BLaER1 treated with 17β-estradiol and CSF1 and Interleukin-3, amounts not matched to agents 10 nM and 100 nM (cell line): ENCODE measurements at regions not wholly inside any gene's neighbourhood (a gene's known extent, or its start where the extent isn't known, plus 50 kb on each side); places are given as distances from the start of the nearest gene placed in this dataset.

Experiments used
- H3K27ac ChIP-seq, 11 experiments: shearing (Covaris generic); formaldehyde crosslinking; 2 replicates each; pipeline ENCODE4 v1.8.1; 2022
- H3K27me3 ChIP-seq, 11 experiments: shearing (Covaris generic); formaldehyde crosslinking; 2 replicates each; pipeline ENCODE4 v1.8.1; 2022
- H3K36me3 ChIP-seq, 11 experiments: shearing (Covaris generic); formaldehyde crosslinking; 2 replicates each; pipeline ENCODE4 v1.8.1; 2022
- H3K4me1 ChIP-seq, 10 experiments: shearing (Covaris generic); formaldehyde crosslinking; 2 replicates each; pipeline ENCODE4 v1.8.1; 2022
- H3K4me2 ChIP-seq, 11 experiments: shearing (Covaris generic); formaldehyde crosslinking; 2 replicates each; pipeline ENCODE4 v1.8.1; 2022
- H3K4me3 ChIP-seq, 10 experiments: shearing (Covaris generic); formaldehyde crosslinking; 2 replicates each; pipeline ENCODE4 v1.8.1; 2022
- H3K9ac ChIP-seq, 11 experiments: shearing (Covaris generic); formaldehyde crosslinking; 2 replicates each; pipeline ENCODE4 v1.8.1; 2022
- H3K9me3 ChIP-seq, 11 experiments: shearing (Covaris generic); formaldehyde crosslinking; replicated peaks in 1 of 11; 2 replicates each; pipeline ENCODE4 v1.8.1; 2022
- H4K20me1 ChIP-seq, 11 experiments: shearing (Covaris generic); formaldehyde crosslinking; 2 replicates each; pipeline ENCODE4 v1.8.1; 2022
- Cebpa-rat ChIP-seq, 11 experiments: shearing (Covaris generic); IDR thresholded peaks; 2 replicates each; pipeline ENCODE4 v1.8.1; 2022

GRCh38 chr6:168158213-168158979 is 79.4 kb upstream of the FRMD1 start:
- no peaks in the 10 kb centered on the region for H4K20me1 ChIP-seq
- no peak overlapping the region for H3K9ac ChIP-seq
- H3K27ac ChIP-seq, result no peak overlapping the region
- TF ChIP-seq Cebpa-rat (IDR thresholded peaks at IDR 0.05), result no peak
- no peaks in the 10 kb centered on the region for H3K36me3 ChIP-seq
- no peaks in the 10 kb centered on the region for H3K9me3 ChIP-seq
- H3K4me3 ChIP-seq, result no peak overlapping the region
- no peaks in the 10 kb centered on the region for H3K4me1 ChIP-seq
- H3K27me3 ChIP-seq, result peaks cover 0 to 3% (median 0%) of the 10 kb centered on the region in 11 experiments; a peak in 3 of 22 replicates
- no peak overlapping the region for H3K4me2 ChIP-seq

DNA sequence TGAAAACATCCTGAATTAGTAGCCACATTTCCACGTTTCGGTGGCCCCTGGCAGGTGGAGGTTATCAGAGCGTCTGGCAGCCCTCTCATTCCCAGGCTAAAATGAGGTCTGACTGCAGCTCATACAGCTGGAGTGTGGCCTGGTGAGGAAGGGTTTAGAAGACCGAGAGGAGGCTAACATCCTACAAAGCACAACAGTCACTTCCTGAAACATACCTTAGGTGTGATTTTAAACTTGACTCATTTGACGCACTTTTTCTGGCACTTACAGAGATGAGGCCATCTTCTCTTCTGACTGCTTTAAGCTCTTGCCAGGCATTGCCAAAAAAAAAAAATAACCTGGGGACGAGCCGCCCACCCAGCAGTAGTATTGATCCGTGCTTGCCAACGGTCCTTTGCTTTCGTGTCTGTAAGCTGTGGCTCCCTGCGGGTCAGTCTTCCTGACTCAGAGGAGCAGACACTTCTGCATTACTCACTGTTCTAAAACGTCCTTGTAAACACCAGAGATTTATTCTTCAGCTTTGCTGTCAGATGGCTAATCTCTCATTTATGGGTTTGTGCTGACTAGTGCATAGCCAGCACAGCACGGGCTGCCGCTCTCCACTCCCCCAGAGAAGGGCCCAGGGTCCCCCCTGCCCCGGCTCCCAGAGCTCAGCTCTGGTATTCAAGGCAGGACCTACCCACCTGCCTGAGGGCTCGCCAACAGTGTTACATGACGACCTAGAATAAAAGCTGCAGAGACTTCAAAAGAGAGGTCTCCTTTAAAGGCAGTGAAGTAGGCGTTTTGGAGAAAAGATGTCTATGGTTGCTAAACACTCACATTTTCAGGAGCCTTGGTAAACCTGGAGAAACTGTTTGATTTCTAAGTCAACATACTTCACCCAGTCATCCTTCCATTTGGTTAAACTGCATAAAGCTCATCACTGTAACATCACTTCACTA is 78.5 kb upstream of the FRMD1 start:
- no peaks in the 10 kb centered on the region for H4K20me1 ChIP-seq
- no peak overlapping the region for H3K4me2 ChIP-seq
- no peak overlapping the region for H3K9ac ChIP-seq
- H3K4me1 ChIP-seq, result no peaks in the 10 kb centered on the region
- H3K4me3 ChIP-seq, result no peak overlapping the region
- H3K9me3 ChIP-seq, result no peaks in the 10 kb centered on the region
- TF ChIP-seq Cebpa-rat (IDR thresholded peaks at IDR 0.05), result no peak
- no peaks in the 10 kb centered on the region for H3K36me3 ChIP-seq
- H3K27me3 ChIP-seq, result peaks cover 0 to 3% (median 0%) of the 10 kb centered on the region in 11 experiments; a peak in 3 of 22 replicates
- H3K27ac ChIP-seq, result no peak overlapping the region

DNA sequence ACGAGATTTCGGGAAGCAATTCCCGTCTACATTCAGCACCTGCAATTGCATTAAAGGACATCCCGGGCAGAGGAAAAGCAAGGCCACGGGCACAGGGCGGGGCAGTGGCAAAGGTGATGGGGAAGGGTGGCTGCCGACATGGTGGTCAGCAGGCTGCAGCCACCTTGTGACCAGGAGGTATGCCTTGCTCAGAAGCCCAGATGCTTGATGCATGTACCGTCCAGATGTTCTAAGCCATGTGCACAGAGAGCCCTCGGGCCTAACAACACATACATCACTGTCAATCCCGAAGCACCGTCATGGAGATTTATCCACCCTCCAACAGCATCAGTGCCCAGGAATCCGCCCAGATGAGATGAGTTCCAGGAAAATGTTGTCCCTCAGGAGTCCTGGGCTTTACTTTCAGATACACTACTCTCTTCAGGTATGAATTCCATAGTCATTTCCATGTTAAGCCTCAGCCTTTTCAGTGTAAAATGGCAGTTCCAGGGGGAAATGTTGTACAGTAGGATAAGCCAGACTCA is 77.8 kb upstream of the FRMD1 start:
- no peak overlapping the region for H3K27ac ChIP-seq
- no peaks in the 10 kb centered on the region for H3K9me3 ChIP-seq
- no peak for TF ChIP-seq Cebpa-rat (IDR thresholded peaks at IDR 0.05)
- H4K20me1 ChIP-seq, result no peaks in the 10 kb centered on the region
- H3K36me3 ChIP-seq, result no peaks in the 10 kb centered on the region
- peaks cover 0 to 3% (median 0%) of the 10 kb centered on the region in 11 experiments; a peak in 3 of 22 replicates for H3K27me3 ChIP-seq
- H3K9ac ChIP-seq, result no peak overlapping the region
- H3K4me3 ChIP-seq, result no peak overlapping the region
- H3K4me1 ChIP-seq, result no peaks in the 10 kb centered on the region
- no peak overlapping the region for H3K4me2 ChIP-seq

DNA sequence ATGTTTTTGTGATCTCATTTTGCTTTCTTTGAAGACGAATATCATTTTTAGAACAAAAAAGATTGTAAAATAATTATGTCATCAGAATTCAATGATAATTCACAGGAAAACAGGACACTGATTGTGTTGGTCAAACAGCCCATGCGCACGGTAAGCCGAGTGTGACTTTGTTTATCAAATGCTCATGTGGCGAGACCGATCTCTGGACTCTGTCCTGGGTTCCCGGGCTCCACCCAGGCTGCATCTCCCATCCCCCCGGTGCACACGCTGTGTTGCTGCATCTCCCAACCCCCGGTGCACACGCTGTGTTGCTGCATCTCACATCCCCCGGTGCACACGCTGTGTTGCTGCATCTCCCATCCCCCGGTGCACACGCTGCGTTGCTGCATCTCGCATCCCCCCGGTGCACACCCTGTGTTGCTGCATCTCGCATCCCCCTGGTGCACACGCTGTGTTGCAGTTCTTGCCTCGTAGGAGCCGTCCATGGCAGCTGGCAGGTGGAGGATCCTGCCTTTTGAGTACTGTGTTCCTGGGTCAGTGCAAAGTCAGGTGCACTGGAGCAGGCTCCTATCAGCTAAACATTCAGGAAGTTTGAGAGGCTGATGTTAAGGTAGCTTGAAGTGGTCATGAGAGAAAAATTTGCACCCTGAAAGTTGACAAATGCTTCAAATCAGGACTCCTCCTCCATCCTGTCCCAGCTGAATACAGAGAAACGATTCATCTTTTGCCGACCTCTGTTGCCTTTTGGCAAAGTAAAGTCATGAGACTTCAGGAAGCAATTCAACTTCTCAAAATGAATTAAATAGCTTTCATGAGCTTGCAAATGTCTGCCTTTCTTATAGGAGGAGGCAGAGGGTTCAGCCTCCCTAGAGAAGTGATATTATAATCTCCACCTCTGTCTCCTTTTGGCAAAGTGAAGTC is 77.1 kb upstream of the FRMD1 start:
- H3K4me2 ChIP-seq, result no peak overlapping the region
- H4K20me1 ChIP-seq, result no peaks in the 10 kb centered on the region
- no peak overlapping the region for H3K4me3 ChIP-seq
- H3K9me3 ChIP-seq, result no peaks in the 10 kb centered on the region
- no peak overlapping the region for H3K27ac ChIP-seq
- H3K36me3 ChIP-seq, result no peaks in the 10 kb centered on the region
- peaks cover 0 to 3% (median 0%) of the 10 kb centered on the region in 11 experiments; a peak in 3 of 22 replicates for H3K27me3 ChIP-seq
- TF ChIP-seq Cebpa-rat (IDR thresholded peaks at IDR 0.05), result no peak
- H3K4me1 ChIP-seq, result no peaks in the 10 kb centered on the region
- H3K9ac ChIP-seq, result no peak overlapping the region

DNA sequence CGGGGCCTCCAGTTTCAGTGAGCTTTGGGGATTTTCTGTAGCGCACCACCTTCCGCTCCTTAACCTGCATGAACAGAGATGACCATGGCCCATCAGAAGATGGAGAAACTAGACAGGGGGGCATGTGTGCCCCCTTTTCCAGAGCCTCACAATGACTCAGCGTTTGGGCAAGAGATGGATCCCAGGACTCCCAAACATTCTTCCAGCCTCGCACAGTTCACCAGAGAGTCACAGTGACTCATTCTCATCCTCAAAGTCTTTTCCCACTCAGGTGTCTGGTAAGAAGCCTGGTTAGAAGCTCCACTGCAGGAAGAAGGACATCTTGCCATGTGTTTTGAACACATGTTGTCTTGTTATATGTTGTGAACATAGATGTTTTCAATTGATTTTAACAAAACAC is 76.2 kb upstream of the FRMD1 start:
- Histone ChIP-seq H4K20me1 (no peaks in the 10 kb centered on the region), H3K27me3 (peaks cover 0 to 6% (median 0%) of the 10 kb centered on the region in 11 experiments; a peak in 5 of 22 replicates), H3K4me2 (no peak overlapping the region), H3K4me1 (no peaks in the 10 kb centered on the region), H3K9ac (no peak overlapping the region), H3K27ac (no peak overlapping the region), H3K4me3 (no peak overlapping the region), H3K9me3 (no peaks in the 10 kb centered on the region), H3K36me3 (no peaks in the 10 kb centered on the region)
- TF ChIP-seq Cebpa-rat (IDR thresholded peaks at IDR 0.05), result no peak

DNA sequence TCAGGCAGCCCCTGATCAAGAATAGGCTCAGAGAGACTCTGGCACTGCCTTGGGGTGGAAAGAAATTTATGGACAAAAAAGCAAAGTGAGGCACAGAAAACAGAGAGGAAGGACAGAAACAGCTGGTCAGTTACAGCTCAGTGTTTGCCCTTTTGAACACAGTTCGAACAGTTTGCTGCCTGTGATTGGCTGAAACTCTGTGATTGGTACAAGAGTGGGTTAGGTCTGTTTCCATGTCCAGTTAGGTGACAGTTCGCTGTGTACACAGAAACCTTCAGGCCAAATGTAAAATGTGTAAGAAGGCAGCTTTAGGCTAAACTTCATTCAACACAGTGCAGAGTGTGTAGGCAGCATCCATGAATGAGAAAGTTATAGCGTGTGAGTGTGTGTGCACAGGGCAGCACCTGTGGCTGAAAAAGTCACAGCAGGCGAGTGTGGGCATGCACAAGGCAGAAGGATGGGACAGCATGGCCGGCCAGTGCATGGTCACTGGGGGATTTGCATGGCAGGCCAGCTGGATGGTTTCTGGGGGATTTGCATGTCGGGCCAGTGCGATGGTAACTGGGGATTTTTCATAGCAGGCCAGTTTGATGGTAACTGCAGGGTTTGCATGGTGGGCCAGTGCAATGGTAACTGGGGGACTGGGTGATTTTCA is 75.4 kb upstream of the FRMD1 start:
- Histone ChIP-seq H4K20me1 (no peaks in the 10 kb centered on the region), H3K4me1 (no peaks in the 10 kb centered on the region), H3K27ac (no peak overlapping the region), H3K4me2 (no peak overlapping the region), H3K9ac (no peak overlapping the region), H3K9me3 (no peaks in the 10 kb centered on the region), H3K27me3 (peaks cover 0 to 6% (median 0%) of the 10 kb centered on the region in 11 experiments; a peak in 6 of 22 replicates), H3K4me3 (no peak overlapping the region), H3K36me3 (no peaks in the 10 kb centered on the region)
- TF ChIP-seq Cebpa-rat (IDR thresholded peaks at IDR 0.05), result no peak

DNA sequence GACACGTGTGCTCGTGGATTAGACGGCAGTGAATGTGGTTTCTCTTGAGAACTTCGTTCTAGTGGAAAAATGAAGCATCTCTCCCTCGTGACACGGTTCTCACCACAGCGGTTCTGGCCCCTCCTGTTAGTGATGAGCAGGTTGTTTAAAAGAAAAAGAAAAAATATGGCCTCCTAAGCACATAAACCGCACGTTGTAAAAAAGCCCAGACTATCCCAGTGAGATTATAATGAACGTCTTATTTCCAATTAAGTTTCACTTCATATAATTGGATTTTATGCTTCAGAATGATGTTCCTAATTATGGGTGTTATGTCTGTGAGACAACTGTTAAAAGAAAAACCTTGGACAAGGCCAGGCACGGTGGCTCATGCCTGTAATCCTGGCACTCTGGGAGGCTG is 74.5 kb upstream of the FRMD1 start:
- no peaks in the 10 kb centered on the region for H3K4me1 ChIP-seq
- H3K27me3 ChIP-seq, result peaks cover 0 to 6% (median 0%) of the 10 kb centered on the region in 11 experiments; a peak in 6 of 22 replicates
- no peak overlapping the region for H3K9ac ChIP-seq
- TF ChIP-seq Cebpa-rat (IDR thresholded peaks at IDR 0.05), result no peak
- H4K20me1 ChIP-seq, result no peaks in the 10 kb centered on the region
- H3K27ac ChIP-seq, result no peak overlapping the region
- no peaks in the 10 kb centered on the region for H3K9me3 ChIP-seq
- H3K4me2 ChIP-seq, result no peak overlapping the region
- no peak overlapping the region for H3K4me3 ChIP-seq
- no peaks in the 10 kb centered on the region for H3K36me3 ChIP-seq

DNA sequence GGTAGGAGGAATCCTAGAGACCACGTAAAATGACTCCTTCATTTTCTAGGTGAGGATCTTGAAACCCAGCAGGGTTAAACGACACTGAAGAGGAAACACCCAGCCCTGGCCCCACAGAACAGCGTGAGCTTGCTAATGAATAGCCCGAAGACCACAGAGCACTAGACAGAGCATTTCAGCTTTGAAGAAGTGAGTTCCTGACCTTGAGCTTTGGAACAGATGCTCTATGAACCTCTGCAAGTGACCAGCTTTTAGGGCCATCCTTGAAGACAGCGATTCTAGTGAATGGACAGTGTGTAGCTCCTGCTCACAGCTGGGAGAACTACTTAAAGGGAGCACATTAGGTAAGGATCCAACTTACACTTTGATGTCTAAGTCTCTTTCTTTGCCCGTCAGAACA is 74.0 kb upstream of the FRMD1 start:
- Histone ChIP-seq H3K4me3 (no peak overlapping the region), H3K27ac (no peak overlapping the region), H3K9ac (no peak overlapping the region), H4K20me1 (no peaks in the 10 kb centered on the region), H3K9me3 (no peaks in the 10 kb centered on the region), H3K4me2 (no peak overlapping the region), H3K27me3 (peaks cover 0 to 6% (median 0%) of the 10 kb centered on the region in 11 experiments; a peak in 5 of 22 replicates), H3K4me1 (no peaks in the 10 kb centered on the region), H3K36me3 (no peaks in the 10 kb centered on the region)
- TF ChIP-seq Cebpa-rat (IDR thresholded peaks at IDR 0.05), result no peak
